IMR-90 (cell line): ENCODE measurements at regions not wholly inside any gene's neighbourhood (a gene's known extent, or its start where the extent isn't known, plus 50 kb on each side); places are given as distances from the start of the nearest gene placed in this dataset.

ENCODE experiments used
- ATAC-seq: fragments of 200-7000 bp; cut with Tn5 transposase; 2 replicates; pipeline ENCODE4 v1.9.1; 2020; ENCODE audit warnings: low read depth, mild to moderate bottlenecking, moderate library complexity
- BruUV-seq: library from RNA; stranded (reverse); fragments of 400-500 nt; replicated peaks from 2 replicates; lab custom pipeline; 2021; lab: Mats Ljungman, UMichigan
- CTCF ChIA-PET: fragments of 300-600 bp; formaldehyde crosslinking; extraction: SDS; loops from one replicate; lab custom pipeline; 2021; ENCODE audit warnings: antibody characterized with exemption; lab: Yijun Ruan, JAX
- POLR2A ChIA-PET: fragments of 300-600 bp; sonication (Branson Sonifier 250); formaldehyde crosslinking; loops from one replicate; lab custom pipeline; 2022; ENCODE audit warnings: antibody characterized with exemption; ENCODE audit not compliant: unreplicated experiment; lab: Charles Lee
- DNase-seq: peaks from one replicate; pipeline ENCODE4 v3.0.0; 2013
- H2AFZ ChIP-seq: replicated peaks from 2 replicates; pipeline ENCODE3; 2013; ENCODE audit warnings: low read length, mild to moderate bottlenecking; ENCODE audit not compliant: poor library complexity
- H2AK5ac ChIP-seq: 2 replicates; pipeline ENCODE4 v1.6.1; 2013; ENCODE audit warnings: low read depth, low read length, inconsistent platforms
- H2AK9ac ChIP-seq: replicated peaks from 2 replicates; pipeline ENCODE3; 2013; ENCODE audit warnings: mild to moderate bottlenecking, low read depth, low read length, moderate library complexity; ENCODE audit not compliant: poor library complexity
- H2BK120ac ChIP-seq: 2 replicates; pipeline ENCODE4 v1.6.1; 2013; ENCODE audit warnings: low read depth, low read length, inconsistent platforms
- H2BK15ac ChIP-seq: 3 replicates; pipeline ENCODE4 v1.6.1; 2013; ENCODE audit warnings: low read depth, low read length, inconsistent platforms
- H2BK20ac ChIP-seq: 2 replicates; pipeline ENCODE4 v1.6.1; 2013; ENCODE audit warnings: low read depth, mild to moderate bottlenecking, inconsistent platforms, low read length, moderate library complexity
- H2BK5ac ChIP-seq: 2 replicates; pipeline ENCODE4 v1.6.1; 2013; ENCODE audit warnings: mild to moderate bottlenecking, low read depth, low read length, inconsistent platforms; ENCODE audit not compliant: poor library complexity, severe bottlenecking
- H3K14ac ChIP-seq: replicated peaks from 2 replicates; pipeline ENCODE4 v1.6.1; 2013; ENCODE audit warnings: low read depth, low read length, inconsistent platforms
- H3K18ac ChIP-seq: 2 replicates; pipeline ENCODE4 v1.6.1; 2013; ENCODE audit warnings: low read depth, low read length, control low read depth
- H3K23ac ChIP-seq: 2 replicates; pipeline ENCODE4 v1.6.1; 2013; ENCODE audit warnings: low read depth, low read length, inconsistent platforms
- H3K27ac ChIP-seq: 2 replicates; pipeline ENCODE4 v1.5.1; 2013; ENCODE audit warnings: mild to moderate bottlenecking, control low read depth, low read length; ENCODE audit not compliant: insufficient read depth
- H3K27me3 ChIP-seq: 2 replicates; pipeline ENCODE4 v1.6.1; 2013; ENCODE audit warnings: low read length; ENCODE audit not compliant: control insufficient read depth, insufficient read depth
- H3K36me3 ChIP-seq: 2 replicates; pipeline ENCODE4 v1.6.1; 2013; ENCODE audit warnings: low read length, mixed read lengths; ENCODE audit not compliant: control insufficient read depth, insufficient read depth
- H3K4ac ChIP-seq: 2 replicates; pipeline ENCODE4 v1.6.1; 2013; ENCODE audit warnings: low read depth, low read length, inconsistent platforms
- H3K4me1 ChIP-seq: 2 replicates; pipeline ENCODE4 v1.6.1; 2013; ENCODE audit warnings: low read length, mixed read lengths; ENCODE audit not compliant: control insufficient read depth, insufficient read depth
- H3K4me2 ChIP-seq: 2 replicates; pipeline ENCODE4 v1.6.1; 2013; ENCODE audit warnings: low read depth, mild to moderate bottlenecking, control low read depth, low read length, moderate library complexity
- H3K4me3 ChIP-seq: 2 replicates; pipeline ENCODE4 v1.5.1; 2013; ENCODE audit warnings: low read depth, mild to moderate bottlenecking, control low read depth, low read length, moderate library complexity; ENCODE audit not compliant: insufficient read depth
- H3K56ac ChIP-seq: 2 replicates; pipeline ENCODE4 v1.6.1; 2013; ENCODE audit warnings: low read length, inconsistent platforms; ENCODE audit not compliant: insufficient read depth; ENCODE audit errors: extremely low read depth
- H3K79me1 ChIP-seq, 2 experiments: 2 replicates each; pipeline ENCODE4 v1.6.1; 2013; ENCODE audit warnings: low read length in 2 of 2, inconsistent platforms in 1 of 2, low read depth in 1 of 2
- H3K9ac ChIP-seq: 2 replicates; pipeline ENCODE4 v1.6.1; 2013; ENCODE audit warnings: low read depth, low read length, control low read depth
- H3K9me1 ChIP-seq: 2 replicates; pipeline ENCODE4 v1.6.1; 2013; ENCODE audit warnings: low read length, inconsistent platforms; ENCODE audit not compliant: insufficient read depth
- H3K9me3 ChIP-seq: 2 replicates; pipeline ENCODE4 v1.6.1; 2013; ENCODE audit warnings: low read length; ENCODE audit not compliant: control insufficient read depth, insufficient read depth
- H4K20me1 ChIP-seq: 2 replicates; pipeline ENCODE4 v1.6.1; 2013; ENCODE audit warnings: low read length, inconsistent platforms; ENCODE audit not compliant: insufficient read depth
- H4K5ac ChIP-seq: 2 replicates; pipeline ENCODE4 v1.6.1; 2013; ENCODE audit warnings: mild to moderate bottlenecking, low read depth, low read length, control low read depth
- H4K8ac ChIP-seq, 2 experiments: 2 replicates each; pipeline ENCODE4 v1.6.1; 2013; ENCODE audit warnings: low read depth in 2 of 2, low read length in 2 of 2, control low read depth in 1 of 2, inconsistent platforms in 1 of 2
- H4K91ac ChIP-seq: 2 replicates; pipeline ENCODE4 v1.6.1; 2013; ENCODE audit warnings: low read depth, low read length, inconsistent platforms; ENCODE audit not compliant: insufficient read depth
- BHLHE40 ChIP-seq: fragments of 150-350 bp; IDR thresholded peaks from 2 replicates; pipeline ENCODE4 v1.6.1; 2016; ENCODE audit warnings: mild to moderate bottlenecking, low read depth, low read length
- CHD1 ChIP-seq: IDR thresholded peaks from 2 replicates; pipeline ENCODE4 v1.6.1; 2012; ENCODE audit warnings: low read depth, low read length, improper control_type of control experiment
- CTCF ChIP-seq: conservative IDR thresholded peaks from 2 replicates; pipeline ENCODE4 v1.5.1; 2012; ENCODE audit warnings: mild to moderate bottlenecking, low read depth, low read length, improper control_type of control experiment
- FOS ChIP-seq: fragments of 150-350 bp; IDR thresholded peaks from 2 replicates; pipeline ENCODE4 v1.6.1; 2016; ENCODE audit warnings: low read depth, low read length
- MAFK ChIP-seq: IDR thresholded peaks from 2 replicates; pipeline ENCODE4 v1.6.1; 2012; ENCODE audit warnings: low read depth, low read length, improper control_type of control experiment
- MAZ ChIP-seq: IDR thresholded peaks from 2 replicates; pipeline ENCODE4 v1.6.1; 2012; ENCODE audit warnings: low read depth, mild to moderate bottlenecking, low read length, improper control_type of control experiment, moderate library complexity, borderline replicate concordance
- MXI1 ChIP-seq: IDR thresholded peaks from 2 replicates; pipeline ENCODE4 v1.6.1; 2012; ENCODE audit warnings: low read depth, mild to moderate bottlenecking, low read length, moderate library complexity, borderline replicate concordance
- POLR2A ChIP-seq: IDR thresholded peaks from 2 replicates; pipeline ENCODE4 v1.6.1; 2012; ENCODE audit warnings: mild to moderate bottlenecking, low read depth, low read length
- RAD21 ChIP-seq: IDR thresholded peaks from 2 replicates; pipeline ENCODE4 v1.6.1; 2012; ENCODE audit warnings: low read length, improper control_type of control experiment
- RCOR1 ChIP-seq: IDR thresholded peaks from 2 replicates; pipeline ENCODE4 v1.6.1; 2012; ENCODE audit warnings: mild to moderate bottlenecking, low read length, improper control_type of control experiment; ENCODE audit not compliant: insufficient replicate concordance
- RFX5 ChIP-seq: IDR thresholded peaks from 2 replicates; pipeline ENCODE4 v1.8.0; 2012; ENCODE audit warnings: low read depth, mild to moderate bottlenecking, low read length, moderate library complexity
- WGBS, 2 experiments: methylation state at CpG; one replicate each; pipeline versions ENCODE4 v1.1.5 to v1.1.7; 2013; ENCODE audit warnings: missing lambda C conversion rate in 2 of 2; ENCODE audit not compliant: insufficient read length in 1 of 2; ENCODE audit errors: extremely low coverage in 2 of 2; 5-methylcytosine and 5-hydroxymethylcytosine counted together
- dilution Hi-C: fragments of 300-500 bp; cut with HindIII; formaldehyde crosslinking; loops from one replicate; pipeline ENCODE4 v1.14.3; 2018; ENCODE audit warnings: low sequenced_read_pairs; ENCODE audit not compliant: unreplicated experiment
- in situ Hi-C: fragments of 300-500 bp; cut with MboI; formaldehyde crosslinking; loops from 3 replicates; pipeline ENCODE4 v1.14.3; 2019; ENCODE audit warnings: low sequenced_read_pairs, inconsistent platforms, mixed read lengths
- intact Hi-C: fragments of 100-400 bp; cut with micrococcal nuclease; formaldehyde crosslinking; loops from 2 replicates; pipeline ENCODE4 v1.10.0; 2022
- TF ChIP-seq, protein P1 (sequence below): fragments of 150-350 bp; IDR thresholded peaks from 2 replicates; pipeline ENCODE4 v1.6.1; 2016; ENCODE audit warnings: low read depth, mild to moderate bottlenecking, low read length, moderate library complexity, borderline replicate concordance

- H3K23ac ChIP-seq: no peak overlapping the region
- H3K4me3 ChIP-seq: no peak overlapping the region
- no peak overlapping the region for H3K4me2 ChIP-seq
- H4K20me1 ChIP-seq: no peaks in the 10 kb centered on the region
- WGBS, 2 experiments: no CpG with 5 or more reads among the region's 1 CpG
- POLR2A ChIA-PET: no interaction called here
- no peaks in the 10 kb centered on the region for H3K9me1 ChIP-seq
- H3K36me3 ChIP-seq: no peaks in the 10 kb centered on the region
- no TSS peak for BruUV-seq
- ATAC-seq (no peak), DNase-seq (no peak)
- no peaks in the 10 kb centered on the region; the same call in 1 of the 2 replicates for H3K4me1 ChIP-seq
- no peak overlapping the region for H3K9ac ChIP-seq
- H3K4ac ChIP-seq: no peak overlapping the region
- dilution Hi-C loops: no loop called here
- no peak overlapping the region for H2AK5ac ChIP-seq
- no peak overlapping the region for H2AK9ac ChIP-seq
- H4K8ac ChIP-seq: no peak overlapping the region
- no peak overlapping the region for H4K91ac ChIP-seq
- H4K5ac ChIP-seq: no peak overlapping the region
- no peak overlapping the region for H3K56ac ChIP-seq
- H2BK5ac ChIP-seq: no peak overlapping the region
- in situ Hi-C loops: no loop called here
- TF ChIP-seq CHD1 (no peak), RCOR1 (no peak), MXI1 (no peak), FOS (no peak), POLR2A (no peak), BHLHE40 (no peak), CTCF (no peak), RAD21 (no peak), MAZ (no peak), RFX5 (no peak), MAFK (no peak)
- TF ChIP-seq, protein P1, sequence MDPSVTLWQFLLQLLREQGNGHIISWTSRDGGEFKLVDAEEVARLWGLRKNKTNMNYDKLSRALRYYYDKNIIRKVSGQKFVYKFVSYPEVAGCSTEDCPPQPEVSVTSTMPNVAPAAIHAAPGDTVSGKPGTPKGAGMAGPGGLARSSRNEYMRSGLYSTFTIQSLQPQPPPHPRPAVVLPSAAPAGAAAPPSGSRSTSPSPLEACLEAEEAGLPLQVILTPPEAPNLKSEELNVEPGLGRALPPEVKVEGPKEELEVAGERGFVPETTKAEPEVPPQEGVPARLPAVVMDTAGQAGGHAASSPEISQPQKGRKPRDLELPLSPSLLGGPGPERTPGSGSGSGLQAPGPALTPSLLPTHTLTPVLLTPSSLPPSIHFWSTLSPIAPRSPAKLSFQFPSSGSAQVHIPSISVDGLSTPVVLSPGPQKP: no peak
- no peaks in the 10 kb centered on the region for H3K9me3 ChIP-seq
- no peak overlapping the region for H3K27ac ChIP-seq
- CTCF ChIA-PET: no interaction called here
- H2BK120ac ChIP-seq: no peak overlapping the region
- no peak overlapping the region for H3K18ac ChIP-seq
- H2BK15ac ChIP-seq: no peak overlapping the region
- no peak overlapping the region for H2AFZ ChIP-seq
- H3K14ac ChIP-seq: no peak overlapping the region
- H2BK20ac ChIP-seq: no peak overlapping the region
- no peaks in the 10 kb centered on the region for H3K79me1 ChIP-seq
- H3K27me3 ChIP-seq: no peaks in the 10 kb centered on the region
- intact Hi-C loops: no loop called here
These were observed 276.3 kb upstream of the ERBB4 start for GRCh38 chr2:212814941-212815340.
